ENCODE measurements at regions not wholly inside any gene's neighbourhood (a gene's known extent, or its start where the extent isn't known, plus 50 kb on each side); places are given as distances from the start of the nearest gene placed in this dataset.

DNA sequence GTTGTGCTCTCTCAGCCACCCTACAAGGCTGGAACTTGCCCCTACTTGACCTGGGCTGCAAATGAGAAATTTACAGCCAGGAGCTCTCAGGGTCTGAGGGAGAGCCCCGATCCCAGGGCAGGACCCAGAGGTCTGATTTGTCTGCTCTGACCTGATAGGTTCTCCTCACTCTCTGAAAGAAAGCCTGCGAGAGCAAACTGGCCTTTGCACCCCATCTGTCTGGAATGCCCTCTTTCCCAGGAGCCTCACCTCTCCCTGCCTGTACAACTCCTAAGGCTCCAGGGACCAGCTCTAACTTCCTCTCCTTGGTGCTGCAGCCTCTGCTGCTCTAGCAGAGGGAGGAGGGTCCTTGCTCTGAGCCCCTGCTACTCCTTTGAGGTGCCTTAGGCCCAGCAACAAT is 137.8 kb downstream of the UQCRFS1 start:
- TF ChIP-seq EZH2 (IDR thresholded peaks at IDR 0.05; ENCODE audit: borderline replicate concordance, low read depth, low read length, poor library complexity, severe bottlenecking), result no peak
- TF ChIP-seq, protein P1, sequence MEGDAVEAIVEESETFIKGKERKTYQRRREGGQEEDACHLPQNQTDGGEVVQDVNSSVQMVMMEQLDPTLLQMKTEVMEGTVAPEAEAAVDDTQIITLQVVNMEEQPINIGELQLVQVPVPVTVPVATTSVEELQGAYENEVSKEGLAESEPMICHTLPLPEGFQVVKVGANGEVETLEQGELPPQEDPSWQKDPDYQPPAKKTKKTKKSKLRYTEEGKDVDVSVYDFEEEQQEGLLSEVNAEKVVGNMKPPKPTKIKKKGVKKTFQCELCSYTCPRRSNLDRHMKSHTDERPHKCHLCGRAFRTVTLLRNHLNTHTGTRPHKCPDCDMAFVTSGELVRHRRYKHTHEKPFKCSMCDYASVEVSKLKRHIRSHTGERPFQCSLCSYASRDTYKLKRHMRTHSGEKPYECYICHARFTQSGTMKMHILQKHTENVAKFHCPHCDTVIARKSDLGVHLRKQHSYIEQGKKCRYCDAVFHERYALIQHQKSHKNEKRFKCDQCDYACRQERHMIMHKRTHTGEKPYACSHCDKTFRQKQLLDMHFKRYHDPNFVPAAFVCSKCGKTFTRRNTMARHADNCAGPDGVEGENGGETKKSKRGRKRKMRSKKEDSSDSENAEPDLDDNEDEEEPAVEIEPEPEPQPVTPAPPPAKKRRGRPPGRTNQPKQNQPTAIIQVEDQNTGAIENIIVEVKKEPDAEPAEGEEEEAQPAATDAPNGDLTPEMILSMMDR (conservative IDR thresholded peaks at IDR 0.05; ENCODE audit: low read depth, low read length), result no peak
